NCI-H2196 (cell line): ENCODE measurements at regions not wholly inside any gene's neighbourhood (a gene's known extent, or its start where the extent isn't known, plus 50 kb on each side); places are given as distances from the start of the nearest gene placed in this dataset.

Experiments used
- DNase-seq: peaks from one replicate; lab custom pipeline; 2025; ENCODE audit not compliant: unreplicated experiment; lab: John Stamatoyannopoulos, UW

GRCh38 chr5:155402927-155403640, 389.5 kb downstream of the KIF4B start:
- peak; percentile 80 for DNase-seq

- DNase-seq, result no peak
These were observed 393.3 kb downstream of the KIF4B start for GRCh38 chr5:155406815-155407214.

GRCh38 chr5:155408465-155408864, 394.9 kb downstream of the KIF4B start:
- no peak for DNase-seq

GRCh38 chr5:155416765-155417164, 403.2 kb downstream of the KIF4B start:
- DNase-seq, result peak; percentile 18

- DNase-seq, result no peak
These were observed 405.5 kb downstream of the KIF4B start for GRCh38 chr5:155418960-155419579.

GRCh38 chr5:155430192-155430591, 416.6 kb downstream of the KIF4B start:
- no peak for DNase-seq

GRCh38 chr5:155434267-155434666, 420.7 kb downstream of the KIF4B start:
- no peak for DNase-seq

GRCh38 chr5:155434681-155435080, 421.1 kb downstream of the KIF4B start:
- DNase-seq, result no peak

- no peak for DNase-seq
These were observed 428.3 kb downstream of the KIF4B start for GRCh38 chr5:155441849-155442248.

GRCh38 chr5:155451106-155451505, 437.6 kb downstream of the KIF4B start:
- no peak for DNase-seq

- no peak for DNase-seq
These were observed 442.4 kb downstream of the KIF4B start for GRCh38 chr5:155455791-155456514.

- DNase-seq, result no peak
These were observed 446.4 kb downstream of the KIF4B start for GRCh38 chr5:155459889-155460500.

GRCh38 chr5:155460501-155460931, 447.0 kb downstream of the KIF4B start:
- no peak for DNase-seq

GRCh38 chr5:155461304-155461703, 447.7 kb downstream of the KIF4B start:
- no peak for DNase-seq

- DNase-seq, result no peak
These were observed 453.3 kb downstream of the KIF4B start for GRCh38 chr5:155466851-155467250.

- DNase-seq, result peak; percentile 2
These were observed 457.5 kb downstream of the KIF4B start for GRCh38 chr5:155471027-155471426.

GRCh38 chr5:155472780-155473179, 459.2 kb downstream of the KIF4B start:
- DNase-seq, result no peak

GRCh38 chr5:155475318-155475717, 461.8 kb downstream of the KIF4B start:
- no peak for DNase-seq

- no peak for DNase-seq
These were observed 467.2 kb downstream of the KIF4B start for GRCh38 chr5:155480731-155481131.

GRCh38 chr5:155481182-155481581, 467.6 kb downstream of the KIF4B start:
- no peak for DNase-seq

- DNase-seq, result no peak
These were observed 468.9 kb downstream of the KIF4B start for GRCh38 chr5:155482428-155482827.

- DNase-seq, result no peak
These were observed 471.8 kb downstream of the KIF4B start for GRCh38 chr5:155485386-155485785.
